ENCODE measurements at regions not wholly inside any gene's neighbourhood (a gene's known extent, or its start where the extent isn't known, plus 50 kb on each side); places are given as distances from the start of the nearest gene placed in this dataset.

GRCh38 chr10:117736655-117737054 lies 194.1 kb downstream of the EMX2 start:
- Histone ChIP-seq H3K4me3 (no peak overlapping the region), H3K36me3 (no peaks in the 10 kb centered on the region), H3K9me3 (no peaks in the 10 kb centered on the region), H3K27ac (no peak overlapping the region), H3K4me1 (no peaks in the 10 kb centered on the region), H3K27me3 (peaks cover 0 to 38% of the 10 kb centered on the region in 2 donors)
- DNase-seq (ENCODE audit: low spot score in 2 of 2) = no peak
- TF ChIP-seq POLR2A (IDR thresholded peaks at IDR 0.05) (no peak), CTCF (IDR thresholded peaks at IDR 0.05) (no peak), POLR2AphosphoS5 (IDR thresholded peaks at IDR 0.05) (no peak)
- intact Hi-C loops (cut with DNase I; ENCODE audit: low total_unique reads) = loop anchor here (1.0 to 5.0 kb wide), 2 partner anchors 31 to 694 kb away; no protein-coding TSS in a partner anchor

- no peak for DNase-seq (ENCODE audit: low spot score in 2 of 2)
- no peak overlapping the region for H3K4me3 ChIP-seq
- TF ChIP-seq POLR2A (IDR thresholded peaks at IDR 0.05) (no peak), CTCF (IDR thresholded peaks at IDR 0.05) (no peak), POLR2AphosphoS5 (IDR thresholded peaks at IDR 0.05) (no peak)
- H3K27ac ChIP-seq = no peak overlapping the region
- no peaks in the 10 kb centered on the region for H3K36me3 ChIP-seq
- peaks cover 0 to 16% of the 10 kb centered on the region in 2 donors for H3K27me3 ChIP-seq
- no peaks in the 10 kb centered on the region for H3K4me1 ChIP-seq
- intact Hi-C loops (cut with DNase I; ENCODE audit: low total_unique reads) = no loop called here
- H3K9me3 ChIP-seq = no peaks in the 10 kb centered on the region
Measured at GRCh38 chr10:117740088-117740487, 197.5 kb downstream of the EMX2 start.

- Histone ChIP-seq H3K36me3 (no peaks in the 10 kb centered on the region), H3K27me3 (peaks cover 0 to 9% of the 10 kb centered on the region in 2 donors), H3K9me3 (no peaks in the 10 kb centered on the region), H3K27ac (no peak overlapping the region), H3K4me3 (no peak overlapping the region), H3K4me1 (no peaks in the 10 kb centered on the region)
- intact Hi-C loops (cut with DNase I; ENCODE audit: low total_unique reads) = no loop called here
- no peak for DNase-seq (ENCODE audit: low spot score in 2 of 2)
- TF ChIP-seq POLR2A (IDR thresholded peaks at IDR 0.05) (no peak), POLR2AphosphoS5 (IDR thresholded peaks at IDR 0.05) (no peak), CTCF (IDR thresholded peaks at IDR 0.05) (no peak)
Measured at GRCh38 chr10:117740691-117741222, 198.2 kb downstream of the EMX2 start.

GRCh38 chr10:117741524-117741923 lies 199.0 kb downstream of the EMX2 start:
- Histone ChIP-seq H3K9me3 (no peaks in the 10 kb centered on the region), H3K36me3 (no peaks in the 10 kb centered on the region), H3K4me1 (no peaks in the 10 kb centered on the region), H3K4me3 (no peak overlapping the region), H3K27me3 (peaks cover 0 to 5% of the 10 kb centered on the region in 2 donors), H3K27ac (no peak overlapping the region)
- TF ChIP-seq POLR2A (IDR thresholded peaks at IDR 0.05) (no peak), CTCF (IDR thresholded peaks at IDR 0.05) (no peak), POLR2AphosphoS5 (IDR thresholded peaks at IDR 0.05) (no peak)
- DNase-seq (ENCODE audit: low spot score in 2 of 2) = no peak
- intact Hi-C loops (cut with DNase I; ENCODE audit: low total_unique reads) = no loop called here

- Histone ChIP-seq H3K4me1 (no peaks in the 10 kb centered on the region), H3K27me3 (no peaks in the 10 kb centered on the region), H3K9me3 (no peaks in the 10 kb centered on the region), H3K36me3 (no peaks in the 10 kb centered on the region), H3K27ac (no peak overlapping the region), H3K4me3 (no peak overlapping the region)
- no peak for DNase-seq (ENCODE audit: low spot score in 2 of 2)
- TF ChIP-seq POLR2AphosphoS5 (IDR thresholded peaks at IDR 0.05) = no peak
- no peak for TF ChIP-seq CTCF (IDR thresholded peaks at IDR 0.05)
- TF ChIP-seq POLR2A (IDR thresholded peaks at IDR 0.05) = no peak
- intact Hi-C loops (cut with DNase I; ENCODE audit: low total_unique reads) = no loop called here
Measured at GRCh38 chr10:117743509-117743908, 201.0 kb downstream of the EMX2 start.
